HG03196 (cell line): ENCODE measurements at regions not wholly inside any gene's neighbourhood (a gene's known extent, or its start where the extent isn't known, plus 50 kb on each side); places are given as distances from the start of the nearest gene placed in this dataset.

ENCODE experiments used
- ATAC-seq: cut with Tn5 transposase; IDR thresholded peaks from one replicate; pipeline ENCODE4 v1.9.1; 2021; ENCODE audit not compliant: unreplicated experiment

GRCh38 chr1:223445402-223445801 is 52.2 kb downstream of the CCDC185 start:
- ATAC-seq, result no peak

- no peak for ATAC-seq
Observed at GRCh38 chr1:223453902-223454301, 60.7 kb downstream of the CCDC185 start.

GRCh38 chr1:223454959-223455358 is 61.7 kb downstream of the CCDC185 start:
- no peak for ATAC-seq

DNA sequence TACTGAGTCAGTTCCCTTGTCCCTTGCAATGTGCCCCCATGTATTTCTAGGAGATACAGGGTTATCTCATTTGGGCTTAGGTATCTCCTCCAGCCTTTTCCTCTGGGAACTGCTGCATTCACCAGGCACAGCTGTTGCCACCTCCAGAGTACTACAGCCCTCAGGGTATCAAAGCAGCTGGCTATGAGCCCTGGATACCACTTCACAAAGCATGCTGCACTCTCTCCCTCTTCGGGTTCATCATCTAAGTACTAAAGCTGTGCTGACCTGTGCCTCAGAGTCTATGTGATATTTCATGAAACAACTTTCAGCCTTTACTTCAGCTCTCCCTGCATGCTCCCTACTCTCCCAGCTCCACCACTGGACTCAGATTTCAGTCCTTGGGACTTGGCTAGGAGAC is 62.3 kb downstream of the CCDC185 start:
- no peak for ATAC-seq

DNA sequence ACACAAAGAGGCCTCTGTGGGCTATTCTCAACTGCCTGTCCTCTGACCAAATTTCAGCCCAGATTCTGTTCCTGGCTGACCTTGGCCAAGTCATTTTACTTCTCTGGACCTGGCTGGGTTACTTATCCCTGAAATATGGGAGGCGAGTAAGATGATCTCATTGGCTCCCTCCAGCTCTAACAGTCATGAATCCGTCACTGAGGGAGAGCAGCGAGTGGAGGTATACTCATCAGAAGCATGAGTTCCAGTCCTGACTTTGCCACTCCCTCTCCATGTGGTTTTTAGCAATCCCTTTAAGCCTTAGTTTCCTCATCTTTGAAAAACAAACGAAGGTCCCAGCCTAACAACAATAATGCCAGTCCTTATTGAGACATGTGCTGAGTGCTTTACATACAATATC is 63.5 kb downstream of the CCDC185 start:
- ATAC-seq, result no peak

DNA sequence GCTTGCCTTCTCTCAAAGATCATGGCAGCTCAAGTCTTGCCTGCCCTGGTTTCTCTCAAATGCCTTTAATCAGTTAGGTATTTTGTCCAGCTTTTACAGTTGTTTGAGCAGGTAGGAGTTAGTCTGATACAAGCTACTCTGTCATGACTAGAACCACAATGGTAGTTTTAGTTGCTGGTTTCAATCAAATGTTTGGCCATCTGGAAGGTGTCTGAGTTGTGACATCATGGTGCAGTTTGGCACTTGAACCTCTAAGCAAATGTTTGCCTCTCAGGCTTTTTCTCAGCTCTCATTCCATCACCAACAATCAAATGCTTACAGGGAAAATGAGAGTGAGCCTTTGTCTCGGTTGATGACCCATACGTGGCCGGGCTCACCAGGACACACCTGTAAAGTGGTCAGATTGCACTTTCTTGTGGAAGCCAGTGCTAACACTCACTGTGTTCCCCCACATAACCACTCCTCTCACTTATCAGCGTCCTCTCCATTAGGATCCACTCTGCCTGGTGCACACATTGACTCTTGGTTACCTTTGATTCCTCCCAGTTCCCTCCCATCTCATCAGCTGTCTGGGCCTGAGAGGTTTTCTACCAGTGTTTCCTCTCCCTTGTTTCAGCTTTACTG is 67.5 kb downstream of the CCDC185 start:
- no peak for ATAC-seq

- no peak for ATAC-seq
Observed at GRCh38 chr1:223462047-223462630, 68.9 kb downstream of the CCDC185 start.

- ATAC-seq, result no peak
Observed at GRCh38 chr1:223462866-223463404, 69.7 kb downstream of the CCDC185 start.

DNA sequence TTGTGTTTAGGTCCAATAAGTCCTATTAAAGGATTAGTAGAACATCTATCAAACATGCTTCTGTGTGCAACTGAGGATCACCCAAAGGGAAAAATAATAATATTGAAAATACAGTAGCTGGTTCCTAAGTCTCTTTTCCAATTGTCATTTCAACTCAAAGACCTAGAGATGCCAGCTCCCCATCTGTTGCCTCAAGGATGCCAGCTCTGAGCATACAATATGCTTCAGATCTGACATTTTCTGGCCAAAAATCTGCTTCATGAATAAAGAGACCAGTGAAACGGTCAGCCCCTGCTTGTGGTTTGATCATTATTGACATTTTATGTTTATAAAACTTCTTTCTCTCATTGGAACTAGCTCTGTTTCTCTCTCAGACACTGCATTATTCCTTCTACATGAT is 72.9 kb downstream of the CCDC185 start:
- no peak for ATAC-seq

DNA sequence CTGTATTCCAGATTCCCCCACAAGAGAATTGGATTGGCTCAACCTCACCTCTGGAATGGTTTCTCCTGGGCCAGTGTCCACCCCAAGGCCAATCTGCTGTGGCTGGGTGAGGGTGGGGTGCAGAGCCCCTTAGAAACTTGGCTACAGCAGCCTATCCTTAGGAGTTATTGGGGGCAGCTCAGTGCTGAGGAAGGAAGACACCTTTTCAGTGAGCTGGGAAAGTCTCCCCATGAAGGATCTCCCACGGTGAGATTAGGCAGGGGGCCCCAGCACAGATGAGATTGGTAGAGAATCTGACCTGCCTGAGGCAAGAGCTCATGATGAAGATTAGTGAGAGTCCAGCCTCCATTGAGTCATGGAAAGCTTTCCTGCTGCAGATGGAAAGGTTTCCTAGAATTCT is 78.4 kb downstream of the CCDC185 start:
- ATAC-seq, result no peak

DNA sequence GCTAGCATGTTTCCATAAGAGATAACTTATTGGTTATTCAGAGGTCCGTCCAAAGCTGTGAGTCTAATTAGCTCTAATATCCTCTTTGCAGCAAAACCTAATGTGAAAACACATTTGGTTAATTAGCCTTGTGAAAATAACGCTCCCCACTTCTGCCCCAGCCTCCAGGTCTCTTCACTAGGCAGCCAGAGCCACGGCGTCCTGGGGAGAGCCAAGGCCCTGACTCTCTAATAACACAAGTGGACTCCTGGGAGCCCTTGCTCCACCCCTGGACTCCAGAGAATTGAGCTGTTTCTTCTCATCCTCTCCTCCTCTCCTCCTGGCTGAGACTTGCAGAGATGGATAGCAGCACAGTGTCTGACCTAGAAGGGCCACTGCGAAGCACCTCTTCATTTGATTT is 78.8 kb downstream of the CCDC185 start:
- no peak for ATAC-seq

GRCh38 chr1:223473601-223474344 is 80.6 kb downstream of the CCDC185 start:
- no peak for ATAC-seq

GRCh38 chr1:223474804-223475203 is 81.6 kb downstream of the CCDC185 start:
- no peak for ATAC-seq

DNA sequence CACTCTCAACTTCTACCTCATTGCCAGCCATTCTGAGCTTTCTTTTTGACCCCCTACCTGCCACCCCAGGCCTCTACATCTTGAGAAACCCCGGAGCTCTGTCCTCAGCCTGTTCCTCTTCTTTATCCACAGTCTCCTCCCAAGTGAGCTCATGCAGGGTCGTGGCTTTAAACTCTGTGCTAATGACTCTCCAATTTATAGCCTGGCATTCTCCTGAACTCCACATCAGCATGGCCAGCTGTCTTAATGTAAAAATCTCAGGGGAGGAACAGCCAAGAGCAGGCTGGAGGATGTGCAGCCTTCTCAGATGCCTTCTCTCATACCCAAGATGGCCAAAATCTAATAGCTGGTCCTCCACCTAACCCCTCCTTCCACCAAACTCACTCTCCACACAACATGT is 84.2 kb downstream of the CCDC185 start:
- no peak for ATAC-seq

DNA sequence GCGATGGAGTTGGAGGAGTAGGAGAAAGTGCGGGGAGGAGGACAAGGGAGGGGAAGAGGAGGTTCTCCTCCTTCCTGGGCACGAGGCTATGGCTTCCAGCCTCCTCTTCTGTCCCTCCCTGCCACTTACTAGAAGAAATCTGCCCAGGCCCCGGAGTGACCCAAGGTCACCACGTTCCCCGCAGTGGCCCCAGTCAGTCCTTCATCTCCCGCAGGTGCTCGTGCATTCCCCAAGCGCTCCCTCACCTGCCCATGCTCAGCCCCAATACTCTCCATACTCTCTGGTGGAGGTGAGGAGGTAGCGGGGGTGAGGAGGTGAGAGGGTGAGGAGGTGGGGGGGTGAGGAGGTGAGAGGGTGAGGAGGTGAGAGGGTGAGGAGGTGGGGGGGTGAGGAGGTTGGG is 85.4 kb downstream of the CCDC185 start:
- no peak for ATAC-seq

DNA sequence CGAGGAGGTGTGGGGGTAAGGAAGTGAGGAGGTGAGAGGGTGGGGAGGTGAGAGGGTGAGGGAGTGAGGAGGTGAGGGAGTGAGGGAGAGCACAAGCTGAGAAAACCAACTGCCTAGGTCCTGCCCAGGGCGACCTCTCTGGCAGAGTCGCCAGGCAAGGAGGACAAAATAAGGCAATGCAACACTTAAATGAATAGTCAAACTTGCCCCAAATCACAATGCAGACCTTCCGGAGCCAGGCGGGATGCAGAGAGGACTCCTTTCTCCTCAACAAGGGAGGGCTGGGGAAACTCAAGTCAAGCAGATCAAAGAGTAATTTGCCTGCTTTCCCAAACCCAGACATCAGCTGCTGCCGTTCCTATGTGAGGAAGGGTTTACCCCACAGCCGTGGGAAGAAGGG is 86.0 kb downstream of the CCDC185 start:
- ATAC-seq, result no peak

DNA sequence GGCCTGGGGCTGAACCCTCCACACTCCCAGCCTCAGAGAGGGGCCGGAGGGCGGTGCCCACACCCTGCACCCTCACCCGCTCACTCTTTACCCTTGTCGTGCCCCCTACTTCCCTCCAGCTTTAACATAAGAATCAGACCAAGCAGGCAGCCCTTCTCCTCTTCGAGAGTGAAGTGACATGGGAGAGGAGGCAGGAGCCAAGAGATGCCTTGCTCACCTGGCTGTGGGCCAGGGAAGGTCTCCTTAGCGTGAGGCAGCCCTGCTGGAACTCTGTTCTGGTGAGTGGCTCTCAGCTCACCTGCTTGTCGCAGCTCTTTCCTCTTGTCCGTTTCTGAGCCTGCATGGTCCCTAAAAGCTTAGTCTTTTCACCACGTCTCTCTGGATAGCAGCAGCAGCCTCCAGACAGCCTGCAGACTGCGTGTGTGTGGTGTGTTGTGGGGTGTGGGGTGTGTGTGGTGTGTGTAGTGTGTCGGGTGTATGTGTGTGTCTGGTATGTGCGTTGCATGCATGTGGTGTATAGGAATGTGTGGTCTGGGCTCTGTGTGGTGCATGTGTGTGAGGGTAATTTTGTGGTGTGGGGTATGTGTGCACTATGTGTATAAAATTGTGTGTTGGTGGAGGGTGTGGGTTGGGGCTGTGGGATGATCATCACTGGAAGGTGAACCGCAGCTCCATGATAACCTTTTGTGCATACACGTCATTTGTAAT is 86.7 kb downstream of the CCDC185 start:
- ATAC-seq, result no peak

GRCh38 chr1:223482132-223482531 is 88.9 kb downstream of the CCDC185 start:
- no peak for ATAC-seq

DNA sequence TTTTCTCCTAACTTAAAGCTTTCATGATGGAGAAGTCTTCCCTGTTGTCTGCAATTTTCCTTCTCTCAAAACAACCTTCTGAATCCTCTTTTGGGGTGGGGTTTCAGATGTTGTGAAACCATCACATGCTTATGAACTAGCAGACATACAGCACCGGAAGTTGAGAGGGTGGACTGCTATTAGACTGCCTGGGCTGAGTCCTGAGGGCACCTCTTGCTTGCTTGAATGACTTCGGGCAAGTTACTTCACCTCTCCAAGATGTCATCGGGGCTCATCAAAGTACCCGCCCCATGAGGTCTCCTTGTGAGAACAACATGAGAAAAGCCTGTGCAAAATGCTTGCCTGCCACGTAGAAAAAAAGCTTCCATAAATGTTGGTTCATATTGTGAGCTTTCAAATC is 89.6 kb downstream of the CCDC185 start:
- ATAC-seq, result peak; percentile 63

GRCh38 chr1:223483511-223483910 is 90.3 kb downstream of the CCDC185 start:
- ATAC-seq, result no peak

GRCh38 chr1:223486366-223486765 is 93.2 kb downstream of the CCDC185 start:
- no peak for ATAC-seq
